ENCODE measurements at regions not wholly inside any gene's neighbourhood (a gene's known extent, or its start where the extent isn't known, plus 50 kb on each side); places are given as distances from the start of the nearest gene placed in this dataset.

DNA sequence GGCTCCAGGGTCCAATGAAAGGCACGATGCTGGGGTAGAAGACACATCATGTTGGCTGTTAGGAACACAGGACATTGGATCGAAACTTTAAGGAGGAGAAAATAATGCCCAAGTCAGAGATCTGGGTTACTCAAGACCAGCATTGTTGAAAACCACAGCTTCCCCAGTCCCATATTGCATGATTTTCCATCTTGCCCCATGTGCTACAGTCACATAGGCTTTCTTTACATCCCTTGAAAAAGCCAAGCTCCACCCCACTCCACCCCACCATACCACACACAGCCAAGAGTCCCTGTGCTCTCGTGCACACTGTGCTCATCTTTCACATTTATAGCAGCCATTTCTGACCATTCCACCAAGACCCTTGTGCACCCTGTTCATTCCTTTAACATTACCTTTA is 636.2 kb downstream of the DIAPH3 start:
- no peak for DNase-seq (ENCODE audit: low spot score)
- Histone ChIP-seq H3K27me3 (replicated peaks; ENCODE audit: insufficient read depth, low read depth, low read length, poor library complexity) (no peaks in the 10 kb centered on the region), H3K4me1 (ENCODE audit: insufficient read depth, low read length, poor library complexity, severe bottlenecking) (peaks cover 20% of the 10 kb centered on the region), H3K4me3 (ENCODE audit: low read depth, low read length, poor library complexity, severe bottlenecking) (no peak overlapping the region), H3K36me3 (ENCODE audit: insufficient read depth, low read length, poor library complexity, severe bottlenecking) (no peaks in the 10 kb centered on the region), H3K9me3 (ENCODE audit: low read depth, low read length, poor library complexity, severe bottlenecking) (no peaks in the 10 kb centered on the region), H3K27ac (ENCODE audit: low read depth, low read length, poor library complexity, severe bottlenecking) (no peak overlapping the region)
- intact Hi-C loops (cut with micrococcal nuclease; ENCODE audit: unreplicated experiment), result no loop called here
- TF ChIP-seq EZH2 (IDR thresholded peaks at IDR 0.05; ENCODE audit: borderline replicate concordance, low read depth, low read length, poor library complexity, severe bottlenecking), result no peak
- TF ChIP-seq, protein P1, sequence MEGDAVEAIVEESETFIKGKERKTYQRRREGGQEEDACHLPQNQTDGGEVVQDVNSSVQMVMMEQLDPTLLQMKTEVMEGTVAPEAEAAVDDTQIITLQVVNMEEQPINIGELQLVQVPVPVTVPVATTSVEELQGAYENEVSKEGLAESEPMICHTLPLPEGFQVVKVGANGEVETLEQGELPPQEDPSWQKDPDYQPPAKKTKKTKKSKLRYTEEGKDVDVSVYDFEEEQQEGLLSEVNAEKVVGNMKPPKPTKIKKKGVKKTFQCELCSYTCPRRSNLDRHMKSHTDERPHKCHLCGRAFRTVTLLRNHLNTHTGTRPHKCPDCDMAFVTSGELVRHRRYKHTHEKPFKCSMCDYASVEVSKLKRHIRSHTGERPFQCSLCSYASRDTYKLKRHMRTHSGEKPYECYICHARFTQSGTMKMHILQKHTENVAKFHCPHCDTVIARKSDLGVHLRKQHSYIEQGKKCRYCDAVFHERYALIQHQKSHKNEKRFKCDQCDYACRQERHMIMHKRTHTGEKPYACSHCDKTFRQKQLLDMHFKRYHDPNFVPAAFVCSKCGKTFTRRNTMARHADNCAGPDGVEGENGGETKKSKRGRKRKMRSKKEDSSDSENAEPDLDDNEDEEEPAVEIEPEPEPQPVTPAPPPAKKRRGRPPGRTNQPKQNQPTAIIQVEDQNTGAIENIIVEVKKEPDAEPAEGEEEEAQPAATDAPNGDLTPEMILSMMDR (conservative IDR thresholded peaks at IDR 0.05; ENCODE audit: low read depth, low read length), result no peak
- POLR2A ChIA-PET (ENCODE audit: low non-redundant PET), result no interaction called here
- CTCF ChIA-PET, result no interaction called here
- no TSS peak for BruUV-seq (replicated peaks)

DNA sequence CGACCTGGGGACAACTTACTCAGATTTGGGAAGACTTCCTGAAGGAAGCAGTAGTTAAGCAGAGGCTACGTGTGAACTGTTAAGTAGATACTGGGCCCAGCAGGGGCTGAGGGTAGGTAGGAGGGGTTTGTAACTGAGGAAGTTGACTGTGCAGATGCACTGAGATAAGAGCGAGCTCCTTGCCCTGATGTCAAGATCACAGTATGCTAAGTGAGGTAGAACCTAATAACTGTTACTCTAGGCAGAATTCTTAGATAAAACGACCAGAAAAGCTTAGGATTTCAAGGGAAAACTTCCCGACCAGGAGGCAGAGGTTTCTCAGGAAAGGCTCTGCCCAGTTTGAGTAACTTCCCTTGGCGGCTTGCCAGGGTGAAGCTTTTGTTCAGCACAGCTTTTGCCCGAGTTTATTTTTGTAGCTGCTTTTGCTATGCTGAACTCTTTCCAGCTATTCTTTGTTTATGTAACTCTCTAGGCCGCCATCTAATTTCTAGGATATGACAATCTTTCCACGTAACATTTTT is 632.1 kb downstream of the DIAPH3 start:
- CTCF ChIA-PET, result no interaction called here
- H3K4me1 ChIP-seq (ENCODE audit: insufficient read depth, low read length, poor library complexity, severe bottlenecking), result peaks cover 56% of the 10 kb centered on the region
- no peaks in the 10 kb centered on the region for H3K27me3 ChIP-seq (replicated peaks; ENCODE audit: insufficient read depth, low read depth, low read length, poor library complexity)
- no peak overlapping the region for H3K4me3 ChIP-seq (ENCODE audit: low read depth, low read length, poor library complexity, severe bottlenecking)
- H3K36me3 ChIP-seq (ENCODE audit: insufficient read depth, low read length, poor library complexity, severe bottlenecking), result no peaks in the 10 kb centered on the region
- peak overlapping the region; percentile 61 for H3K27ac ChIP-seq (ENCODE audit: low read depth, low read length, poor library complexity, severe bottlenecking)
- BruUV-seq (replicated peaks), result no TSS peak
- no peaks in the 10 kb centered on the region for H3K9me3 ChIP-seq (ENCODE audit: low read depth, low read length, poor library complexity, severe bottlenecking)
- intact Hi-C loops (cut with micrococcal nuclease; ENCODE audit: unreplicated experiment), result loop anchor here (5.0 kb wide), 1 partner anchor 49 kb away; no protein-coding TSS in a partner anchor
- POLR2A ChIA-PET (ENCODE audit: low non-redundant PET), result interaction anchor here (0.5 kb wide), 1 partner anchor 308 kb away, joined by 5 read pairs; no protein-coding TSS in a partner anchor
- DNase-seq (ENCODE audit: low spot score), result peak; percentile 91
- no peak for TF ChIP-seq EZH2 (IDR thresholded peaks at IDR 0.05; ENCODE audit: borderline replicate concordance, low read depth, low read length, poor library complexity, severe bottlenecking)
- TF ChIP-seq, protein P1 (conservative IDR thresholded peaks at IDR 0.05; ENCODE audit: low read depth, low read length), result no peak

DNA sequence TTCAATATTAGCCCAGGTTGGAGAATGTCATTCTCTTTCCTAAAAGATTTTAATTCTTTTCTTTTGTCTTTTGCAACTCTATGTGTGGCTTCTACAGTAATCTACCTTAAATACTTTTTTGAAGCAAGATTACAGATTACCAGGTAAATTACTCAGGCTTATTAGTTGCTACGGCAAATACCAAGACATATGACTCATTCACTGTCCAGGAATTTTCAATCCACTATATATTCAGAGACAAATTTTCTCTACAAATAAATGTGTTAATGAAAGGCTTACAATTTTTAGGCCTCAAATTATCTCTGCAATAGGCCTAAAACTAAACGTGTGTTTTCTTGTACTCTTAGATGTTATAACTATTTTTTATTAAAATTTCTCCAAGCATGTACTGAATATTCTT is 631.3 kb downstream of the DIAPH3 start:
- no peaks in the 10 kb centered on the region for H3K9me3 ChIP-seq (ENCODE audit: low read depth, low read length, poor library complexity, severe bottlenecking)
- BruUV-seq (replicated peaks), result no TSS peak
- POLR2A ChIA-PET (ENCODE audit: low non-redundant PET), result interaction anchor here (0.7 kb wide), 1 partner anchor 515 kb away, joined by 4 read pairs; no protein-coding TSS in a partner anchor
- H3K27me3 ChIP-seq (replicated peaks; ENCODE audit: insufficient read depth, low read depth, low read length, poor library complexity), result no peaks in the 10 kb centered on the region
- peaks cover 56% of the 10 kb centered on the region for H3K4me1 ChIP-seq (ENCODE audit: insufficient read depth, low read length, poor library complexity, severe bottlenecking)
- TF ChIP-seq, protein P1 (conservative IDR thresholded peaks at IDR 0.05; ENCODE audit: low read depth, low read length), result no peak
- no peak for TF ChIP-seq EZH2 (IDR thresholded peaks at IDR 0.05; ENCODE audit: borderline replicate concordance, low read depth, low read length, poor library complexity, severe bottlenecking)
- peak overlapping the region; percentile 61 for H3K27ac ChIP-seq (ENCODE audit: low read depth, low read length, poor library complexity, severe bottlenecking)
- H3K36me3 ChIP-seq (ENCODE audit: insufficient read depth, low read length, poor library complexity, severe bottlenecking), result no peaks in the 10 kb centered on the region
- CTCF ChIA-PET, result no interaction called here
- H3K4me3 ChIP-seq (ENCODE audit: low read depth, low read length, poor library complexity, severe bottlenecking), result no peak overlapping the region
- intact Hi-C loops (cut with micrococcal nuclease; ENCODE audit: unreplicated experiment), result loop anchor here (5.0 kb wide), 1 partner anchor 50 kb away; no protein-coding TSS in a partner anchor
- DNase-seq (ENCODE audit: low spot score), result no peak

Data from A673 (cell line).